Common myeloid progenitor, CD34-positive (primary cell): ENCODE measurements at regions not wholly inside any gene's neighbourhood (a gene's known extent, or its start where the extent isn't known, plus 50 kb on each side); places are given as distances from the start of the nearest gene placed in this dataset.

ENCODE experiments used
- CTCF ChIA-PET: fragments of 350-600 bp; sonication (Branson Sonifier 250); formaldehyde crosslinking; loops from one replicate; lab custom pipeline; 2021; ENCODE audit warnings: antibody characterized with exemption; lab: Charles Lee
- POLR2A ChIA-PET: fragments of 350-600 bp; sonication (Branson Sonifier 250); formaldehyde crosslinking; loops from one replicate; lab custom pipeline; 2021; ENCODE audit warnings: antibody characterized with exemption; lab: Charles Lee
- DNase-seq, 3 donors: peaks; one replicate each; pipeline versions ENCODE4 v3.0.0 to v3.0.0-alpha.2; 2013
- H3K27ac ChIP-seq, 2 experiments: 1 replicate in 1 of 2; 2 replicates in 1 of 2; pipeline ENCODE4 v1.7.0; 2013; ENCODE audit warnings: inconsistent platforms in 2 of 2, low read length in 2 of 2, mild to moderate bottlenecking in 2 of 2, low read depth in 1 of 2, moderate library complexity in 1 of 2; ENCODE audit not compliant: severe bottlenecking in 2 of 2, insufficient read depth in 1 of 2, poor library complexity in 1 of 2
- H3K27me3 ChIP-seq, 5 experiments: replicated peaks in 2 of 5; 1 replicate in 3 of 5; 2 replicates in 2 of 5; pipeline versions ENCODE4 v1.6.1 to v1.7.0; 2013; ENCODE audit warnings: low read length in 4 of 5, mild to moderate bottlenecking in 2 of 5, moderate library complexity in 2 of 5, inconsistent platforms in 1 of 5; ENCODE audit not compliant: insufficient read depth in 5 of 5, control insufficient read depth in 4 of 5
- H3K36me3 ChIP-seq, 4 experiments: 1 replicate in 2 of 4; 2 replicates in 2 of 4; pipeline versions ENCODE4 v1.6.1 to v1.7.0; 2013; ENCODE audit warnings: low read length in 3 of 4, control low read depth in 1 of 4, mild to moderate bottlenecking in 1 of 4; ENCODE audit not compliant: control insufficient read depth in 4 of 4, insufficient read depth in 4 of 4
- H3K4me1 ChIP-seq, 4 experiments: 1 replicate in 3 of 4; 2 replicates in 1 of 4; pipeline versions ENCODE4 v1.6.1 to v1.7.1; 2013; ENCODE audit warnings: low read length in 3 of 4, mild to moderate bottlenecking in 3 of 4, control low read depth in 1 of 4, inconsistent platforms in 1 of 4, moderate library complexity in 1 of 4; ENCODE audit not compliant: control insufficient read depth in 4 of 4, insufficient read depth in 4 of 4; ENCODE audit errors: control extremely low read depth in 1 of 4
- H3K4me3 ChIP-seq, 7 experiments: 1 replicate in 4 of 7; 2 replicates in 3 of 7; pipeline versions ENCODE4 v1.5.1 to v1.7.0; 2013; ENCODE audit warnings: mild to moderate bottlenecking in 7 of 7, low read length in 6 of 7, moderate library complexity in 6 of 7, inconsistent platforms in 2 of 7, low read depth in 2 of 7, control low read depth in 1 of 7; ENCODE audit not compliant: insufficient read depth in 4 of 7, control insufficient read depth in 1 of 7; ENCODE audit errors: extremely low read depth in 1 of 7
- H3K9me3 ChIP-seq, 5 experiments: 1 replicate in 4 of 5; 2 replicates in 1 of 5; pipeline versions ENCODE4 v1.6.1 to v1.7.1; 2013; ENCODE audit warnings: low read length in 4 of 5, mild to moderate bottlenecking in 2 of 5, inconsistent platforms in 1 of 5, low read depth in 1 of 5, moderate library complexity in 1 of 5; ENCODE audit not compliant: control insufficient read depth in 4 of 5, insufficient read depth in 2 of 5; ENCODE audit errors: control extremely low read depth in 1 of 5
- WGBS: methylation state at CpG from one replicate; pipeline ENCODE4 v1.1.5; 2013; ENCODE audit not compliant: insufficient coverage; 5-methylcytosine and 5-hydroxymethylcytosine counted together

GRCh38 chr1:209506101-209506500, 77.4 kb upstream of the CAMK1G start:
- CTCF ChIA-PET: interaction anchor here (0.7 to 1.2 kb wide), 3 partner anchors 8 to 42 kb away, joined by 3 read pairs; no protein-coding TSS in a partner anchor
- Histone ChIP-seq H3K4me1 (no peaks in the 10 kb centered on the region), H3K4me3 (no peak overlapping the region), H3K36me3 (no peaks in the 10 kb centered on the region), H3K27ac (no peak overlapping the region), H3K9me3 (peaks cover 0 to 14% (median 3%) of the 10 kb centered on the region in 5 experiments), H3K27me3 (no peaks in the 10 kb centered on the region)
- POLR2A ChIA-PET: no interaction called here
- 89% methylated on average over 3 of the region's 3 CpGs for WGBS
- DNase-seq: no peak

GRCh38 chr1:209509039-209509438, 74.5 kb upstream of the CAMK1G start:
- ChIA-PET CTCF (no interaction called here), POLR2A (no interaction called here)
- Histone ChIP-seq H3K27me3 (peaks cover 0 to 2% (median 0%) of the 10 kb centered on the region in 5 experiments), H3K9me3 (peaks cover 0 to 1% (median 0%) of the 10 kb centered on the region in 5 experiments), H3K36me3 (no peaks in the 10 kb centered on the region), H3K27ac (no peak overlapping the region), H3K4me3 (no peak overlapping the region), H3K4me1 (no peaks in the 10 kb centered on the region)
- 94% methylated on average over 4 of the region's 5 CpGs for WGBS
- DNase-seq: no peak

- POLR2A ChIA-PET: no interaction called here
Observed at GRCh38 chr1:209510063-209510462, 73.5 kb upstream of the CAMK1G start.

GRCh38 chr1:209511169-209511568, 72.3 kb upstream of the CAMK1G start:
- POLR2A ChIA-PET: no interaction called here
- no CpG with 5 or more reads among the region's 3 CpGs for WGBS
- CTCF ChIA-PET: no interaction called here
- Histone ChIP-seq H3K36me3 (no peaks in the 10 kb centered on the region), H3K27ac (no peak overlapping the region), H3K9me3 (peaks cover 0 to 1% (median 0%) of the 10 kb centered on the region in 5 experiments), H3K27me3 (peaks cover 0 to 2% (median 0%) of the 10 kb centered on the region in 5 experiments), H3K4me3 (no peak overlapping the region), H3K4me1 (no peaks in the 10 kb centered on the region)
- DNase-seq: no peak

More at GRCh38 chr1:209510063-209510462, 73.5 kb upstream of the CAMK1G start:
- Histone ChIP-seq H3K4me3 (no peak overlapping the region), H3K27ac (no peak overlapping the region), H3K9me3 (peaks cover 0 to 1% (median 0%) of the 10 kb centered on the region in 5 experiments), H3K36me3 (no peaks in the 10 kb centered on the region), H3K4me1 (no peaks in the 10 kb centered on the region), H3K27me3 (peaks cover 0 to 2% (median 0%) of the 10 kb centered on the region in 5 experiments)
- CTCF ChIA-PET: interaction anchor here (0.7 to 0.8 kb wide), 2 partner anchors 37 to 67 kb away, joined by 3 read pairs; no protein-coding TSS in a partner anchor
- WGBS: 100% methylated on average over 4 of the region's 4 CpGs
- no peak for DNase-seq

GRCh38 chr1:209512821-209513220, 70.7 kb upstream of the CAMK1G start:
- CTCF ChIA-PET: interaction anchor here (0.8 to 3.1 kb wide), 13 partner anchors 8 to 310 kb away, joined by 3 to 17 read pairs (median 4); no protein-coding TSS in a partner anchor

GRCh38 chr1:209513226-209513625, 70.3 kb upstream of the CAMK1G start:
- peaks cover 0 to 1% (median 0%) of the 10 kb centered on the region in 5 experiments for H3K9me3 ChIP-seq
- no peaks in the 10 kb centered on the region for H3K4me1 ChIP-seq
- peaks cover 0 to 2% (median 0%) of the 10 kb centered on the region in 5 experiments for H3K27me3 ChIP-seq
- peak; percentile 23 to 56 (median 50) for DNase-seq
- ChIA-PET POLR2A (no interaction called here), CTCF (interaction anchor here (0.6 to 3.1 kb wide), 13 partner anchors 8 to 310 kb away, joined by 3 to 17 read pairs (median 4); no protein-coding TSS in a partner anchor)
- 75% methylated on average over 2 of the region's 5 CpGs for WGBS
- H3K4me3 ChIP-seq: no peak overlapping the region
- H3K27ac ChIP-seq: no peak overlapping the region
- no peaks in the 10 kb centered on the region for H3K36me3 ChIP-seq

More at GRCh38 chr1:209512821-209513220, 70.7 kb upstream of the CAMK1G start:
- peaks cover 0 to 1% (median 0%) of the 10 kb centered on the region in 5 experiments for H3K9me3 ChIP-seq
- H3K36me3 ChIP-seq: no peaks in the 10 kb centered on the region
- 78% methylated on average over 6 of the region's 6 CpGs for WGBS
- peaks cover 0 to 2% (median 0%) of the 10 kb centered on the region in 5 experiments for H3K27me3 ChIP-seq
- DNase-seq: no peak
- H3K4me3 ChIP-seq: no peak overlapping the region
- POLR2A ChIA-PET: no interaction called here
- no peak overlapping the region for H3K27ac ChIP-seq
- no peaks in the 10 kb centered on the region for H3K4me1 ChIP-seq
